Prostate gland (tissue), 2 donors: ENCODE measurements at regions not wholly inside any gene's neighbourhood (a gene's known extent, or its start where the extent isn't known, plus 50 kb on each side); places are given as distances from the start of the nearest gene placed in this dataset.

Experiments
- CTCF ChIP-seq, 4 experiments: fragments of 200-600 bp in 2 of 4; fragments of 450-650 bp in 2 of 4; sonication (generic) in 2 of 4; IDR thresholded peaks; 1 replicate in 3 of 4; 2 replicates in 1 of 4; pipeline ENCODE4 v1.5.1; 2016 to 2019; ENCODE audit warnings: antibody characterized with exemption in 4 of 4, mild to moderate bottlenecking in 2 of 4, moderate library complexity in 2 of 4
- POLR2A ChIP-seq: fragments of 450-650 bp; IDR thresholded peaks from one replicate; pipeline ENCODE4 v1.6.1; 2016; ENCODE audit warnings: antibody characterized with exemption, mild to moderate bottlenecking

GRCh38 chr4:149218672-149219071, 597.0 kb downstream of the IQCM start:
- TF ChIP-seq CTCF (IDR thresholded peaks at IDR 0.05) (no peak), POLR2A (no peak)
